HCT116 (cell line): ENCODE measurements at regions not wholly inside any gene's neighbourhood (a gene's known extent, or its start where the extent isn't known, plus 50 kb on each side); places are given as distances from the start of the nearest gene placed in this dataset.

ENCODE experiments used
- ATAC-seq: fragments of 200-7000 bp; cut with Tn5 transposase; 2 replicates; pipeline ENCODE4 v1.9.1; 2020; ENCODE audit warnings: mild to moderate bottlenecking, moderate library complexity
- BruUV-seq: library from RNA; stranded (reverse); fragments of 400-500 nt; replicated peaks from 2 replicates; lab custom pipeline; 2021; lab: Mats Ljungman, UMichigan
- CTCF ChIA-PET: fragments of 300-600 bp; sonication (Branson Sonifier 250); formaldehyde crosslinking; loops from one replicate; lab custom pipeline; 2021; ENCODE audit warnings: antibody characterized with exemption; lab: Charles Lee
- POLR2A ChIA-PET: fragments of 300-600, 350-600 bp; sonication (Branson Sonifier 250); formaldehyde crosslinking; loops from one replicate; lab custom pipeline; 2021; ENCODE audit warnings: antibody characterized with exemption; lab: Charles Lee
- RAD21 ChIA-PET, 2 experiments: fragments of 300-600 bp; sonication (Branson Sonifier 250); formaldehyde crosslinking; loops; one replicate each; lab custom pipeline; 2023; ENCODE audit warnings: low total read pairs in 2 of 2; ENCODE audit not compliant: uncharacterized antibody in 2 of 2, unreplicated experiment in 2 of 2, low non-redundant PET in 1 of 2; lab: Charles Lee
- DNase-seq: peaks from one replicate; pipeline ENCODE4 v3.0.0-alpha.2; 2010; ENCODE audit warnings: low read depth, low spot score
- H2AFZ ChIP-seq: fragments of 200-600 bp; shearing (Covaris generic), sonication (generic); 2 replicates; pipeline ENCODE4 v1.6.1; 2017; ENCODE audit warnings: low read depth, mixed run types, mixed read lengths, antibody characterized with exemption, low read length; ENCODE audit not compliant: poor library complexity, severe bottlenecking
- H3K27ac ChIP-seq: 2 replicates; pipeline ENCODE4 v1.5.1; 2012; ENCODE audit warnings: low read depth, low read length
- H3K27me3 ChIP-seq: fragments of 200-600 bp; sonication (generic); 2 replicates; pipeline ENCODE4 v1.6.1; 2016; ENCODE audit warnings: mixed run types, low read length, mixed read lengths; ENCODE audit not compliant: insufficient read depth
- H3K36me3 ChIP-seq, 2 experiments: fragments of 200-500 bp in 1 of 2; fragments of 200-600 bp in 1 of 2; sonication (Bioruptor generic) in 1 of 2; sonication (generic) in 1 of 2; 2 replicates each; pipeline versions ENCODE4 v1.5.1 to v1.6.1; 2014 to 2016; ENCODE audit warnings: low read length in 2 of 2, inconsistent platforms in 1 of 2, mixed read lengths in 1 of 2, mixed run types in 1 of 2; ENCODE audit not compliant: insufficient read depth in 2 of 2, control insufficient read depth in 1 of 2
- H3K4me1 ChIP-seq, 2 experiments: fragments of 200-600 bp in 1 of 2; sonication (generic) in 1 of 2; 2 replicates each; pipeline versions ENCODE4 v1.5.1 to v1.6.1; 2012 to 2017; ENCODE audit warnings: low read length in 2 of 2, inconsistent platforms in 1 of 2, mild to moderate bottlenecking in 1 of 2, mixed read lengths in 1 of 2, mixed run types in 1 of 2, moderate library complexity in 1 of 2; ENCODE audit not compliant: insufficient read depth in 2 of 2, control insufficient read depth in 1 of 2
- H3K4me2 ChIP-seq: fragments of 200-600 bp; sonication (generic); 2 replicates; pipeline ENCODE4 v1.6.1; 2017; ENCODE audit warnings: mixed run types, low read length, mixed read lengths
- H3K4me3 ChIP-seq, 2 experiments: fragments of 200-600 bp in 1 of 2; sonication (generic) in 1 of 2; replicated peaks in 1 of 2; 2 replicates each; pipeline ENCODE4 v1.5.1; 2011 to 2016; ENCODE audit warnings: low read length in 2 of 2, control low read depth in 1 of 2, low read depth in 1 of 2, mild to moderate bottlenecking in 1 of 2, mixed read lengths in 1 of 2, mixed run types in 1 of 2
- H3K79me2 ChIP-seq: fragments of 200-600 bp; sonication (generic); 2 replicates; pipeline ENCODE4 v1.6.1; 2017; ENCODE audit warnings: mild to moderate bottlenecking, mixed run types, low read length, moderate library complexity, mixed read lengths; ENCODE audit not compliant: insufficient read depth
- H3K9ac ChIP-seq: fragments of 200-600 bp; sonication (generic); 2 replicates; pipeline ENCODE4 v1.6.1; 2016; ENCODE audit warnings: low read length, mixed read lengths
- H3K9me2 ChIP-seq: fragments of 200-600 bp; sonication (generic), shearing (Covaris generic); 2 replicates; pipeline ENCODE4 v1.6.1; 2017; ENCODE audit warnings: mixed run types, mild to moderate bottlenecking, moderate library complexity; ENCODE audit not compliant: insufficient read depth
- H3K9me3 ChIP-seq, 2 experiments: fragments of 200-500 bp in 1 of 2; fragments of 200-600 bp in 1 of 2; sonication (Bioruptor generic) in 1 of 2; sonication (generic) in 1 of 2; 2 replicates each; pipeline ENCODE4 v1.6.1; 2014 to 2017; ENCODE audit warnings: low read length in 2 of 2, mixed read lengths in 2 of 2, inconsistent platforms in 1 of 2, low read depth in 1 of 2, mild to moderate bottlenecking in 1 of 2, mixed run types in 1 of 2, moderate library complexity in 1 of 2; ENCODE audit not compliant: control insufficient read depth in 1 of 2, insufficient read depth in 1 of 2
- H4K20me1 ChIP-seq: fragments of 200-600 bp; sonication (generic), shearing (Covaris generic); 2 replicates; pipeline ENCODE4 v1.6.1; 2017; ENCODE audit warnings: mixed run types, mild to moderate bottlenecking, moderate library complexity; ENCODE audit not compliant: insufficient read depth
- ATF3 ChIP-seq: IDR thresholded peaks from 2 replicates; pipeline ENCODE4 v1.6.1; 2012
- CBX3 ChIP-seq: IDR thresholded peaks from 2 replicates; pipeline ENCODE4 v1.6.1; 2012; ENCODE audit warnings: low read depth
- CEBPB ChIP-seq: IDR thresholded peaks from 2 replicates; pipeline ENCODE4 v1.6.1; 2012; ENCODE audit warnings: low read depth
- EZH2 ChIP-seq: fragments of 200-600 bp; sonication (generic); IDR thresholded peaks from 2 replicates; pipeline ENCODE4 v1.6.1; 2017; ENCODE audit warnings: antibody characterized with exemption, mixed run types
- EZH2phosphoT487 ChIP-seq: fragments of 200-600 bp; IDR thresholded peaks from 2 replicates; pipeline ENCODE4 v1.6.1; 2018; ENCODE audit warnings: antibody characterized with exemption, borderline replicate concordance
- FOSL1 ChIP-seq: IDR thresholded peaks from 2 replicates; pipeline ENCODE4 v1.6.1; 2012; ENCODE audit warnings: low read depth
- JUND ChIP-seq: IDR thresholded peaks from 2 replicates; pipeline ENCODE4 v1.6.1; 2012
- MAX ChIP-seq: IDR thresholded peaks from 2 replicates; pipeline ENCODE4 v1.6.1; 2012
- RAD21 ChIP-seq: IDR thresholded peaks from 2 replicates; pipeline ENCODE4 v1.6.1; 2012; ENCODE audit warnings: low read depth, mild to moderate bottlenecking
- SIN3A ChIP-seq: IDR thresholded peaks from 2 replicates; pipeline ENCODE4 v1.6.1; 2012; ENCODE audit warnings: low read depth
- SP1 ChIP-seq: IDR thresholded peaks from 2 replicates; pipeline ENCODE4 v1.6.1; 2012; ENCODE audit warnings: low read depth
- ZNF274 ChIP-seq: fragments of 200-500 bp; sonication (Bioruptor generic); IDR thresholded peaks from 2 replicates; pipeline ENCODE4 v1.6.1; 2014; ENCODE audit warnings: mild to moderate bottlenecking, low read depth, low read length, inconsistent platforms
- intact Hi-C: fragments of 100-400 bp; cut with micrococcal nuclease; formaldehyde crosslinking; loops from 2 replicates; pipeline ENCODE4 v1.10.0; 2022
- TF ChIP-seq, protein P1 (sequence below): IDR thresholded peaks from 2 replicates; pipeline ENCODE4 v1.6.1; 2012; ENCODE audit warnings: low read depth
- TF ChIP-seq, protein P2 (sequence below), 3 experiments: fragments of 200-600 bp in 1 of 3; sonication (generic) in 1 of 3; IDR thresholded peaks in 2 of 3; conservative IDR thresholded peaks in 1 of 3; 2 replicates each; pipeline ENCODE4 v1.5.1; 2012 to 2017; ENCODE audit warnings: low read depth in 2 of 3, low read length in 2 of 3, antibody characterized with exemption in 1 of 3, borderline replicate concordance in 1 of 3, control low read depth in 1 of 3, mild to moderate bottlenecking in 1 of 3, mixed read lengths in 1 of 3, mixed run types in 1 of 3, moderate library complexity in 1 of 3; ENCODE audit not compliant: insufficient read depth in 1 of 3

DNA sequence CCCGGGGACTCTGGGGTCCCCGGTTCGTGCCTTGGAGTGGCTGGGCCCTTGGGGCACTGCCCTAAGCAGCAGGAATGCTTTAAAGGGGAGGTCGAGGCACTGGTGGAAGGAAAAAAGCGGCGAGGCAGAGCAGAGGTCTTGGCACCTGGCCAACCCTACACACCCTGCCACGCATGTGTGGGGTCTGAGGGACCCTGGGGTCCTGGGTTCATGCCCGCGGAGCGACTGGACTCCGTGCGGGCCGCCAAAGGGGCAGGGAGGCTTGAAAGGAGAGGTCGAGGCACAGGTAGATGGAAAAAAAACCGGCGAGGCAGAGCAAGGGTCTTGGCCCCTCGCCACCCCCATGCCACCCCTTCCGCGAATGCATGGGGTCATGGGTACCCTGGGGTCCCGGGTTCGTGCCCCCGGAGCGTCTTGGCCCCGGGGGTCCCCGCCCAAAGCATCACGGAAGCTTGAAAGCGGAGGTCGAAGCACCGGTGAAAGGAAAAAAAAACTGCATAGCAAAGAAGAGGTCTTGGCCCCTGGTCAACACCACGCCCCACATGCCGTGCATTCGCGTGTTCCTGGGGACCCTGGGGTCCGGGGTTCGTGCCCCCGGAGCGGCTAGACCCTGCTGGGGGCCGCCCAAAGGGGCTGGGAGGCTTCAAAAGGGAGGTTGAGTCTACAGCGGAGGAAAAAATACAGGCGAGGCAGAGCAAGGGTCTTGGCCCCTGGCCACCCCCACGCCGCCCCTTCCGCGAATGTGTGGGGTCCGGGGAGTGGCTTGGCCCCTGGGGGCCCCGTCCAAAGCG lies 312.9 kb downstream of the ALG10 start:
- Histone ChIP-seq H3K9ac (no peak overlapping the region), H3K4me1 (no peaks in the 10 kb centered on the region), H3K4me2 (no peak overlapping the region), H3K79me2 (no peaks in the 10 kb centered on the region), H3K36me3 (no peaks in the 10 kb centered on the region), H3K27ac (no peak overlapping the region), H2AFZ (no peak overlapping the region), H3K27me3 (no peaks in the 10 kb centered on the region), H4K20me1 (no peaks in the 10 kb centered on the region), H3K9me2 (no peaks in the 10 kb centered on the region), H3K4me3 (no peak overlapping the region), H3K9me3 (no peaks in the 10 kb centered on the region)
- intact Hi-C loops: no loop called here
- no TSS peak for BruUV-seq
- no peak for DNase-seq
- no peak for TF ChIP-seq EZH2phosphoT487
- no peak for TF ChIP-seq RAD21
- TF ChIP-seq JUND: no peak
- TF ChIP-seq CBX3: no peak
- TF ChIP-seq ATF3: no peak
- no peak for TF ChIP-seq SIN3A
- TF ChIP-seq EZH2: no peak
- TF ChIP-seq ZNF274: no peak
- no peak for TF ChIP-seq MAX
- TF ChIP-seq, protein P1, sequence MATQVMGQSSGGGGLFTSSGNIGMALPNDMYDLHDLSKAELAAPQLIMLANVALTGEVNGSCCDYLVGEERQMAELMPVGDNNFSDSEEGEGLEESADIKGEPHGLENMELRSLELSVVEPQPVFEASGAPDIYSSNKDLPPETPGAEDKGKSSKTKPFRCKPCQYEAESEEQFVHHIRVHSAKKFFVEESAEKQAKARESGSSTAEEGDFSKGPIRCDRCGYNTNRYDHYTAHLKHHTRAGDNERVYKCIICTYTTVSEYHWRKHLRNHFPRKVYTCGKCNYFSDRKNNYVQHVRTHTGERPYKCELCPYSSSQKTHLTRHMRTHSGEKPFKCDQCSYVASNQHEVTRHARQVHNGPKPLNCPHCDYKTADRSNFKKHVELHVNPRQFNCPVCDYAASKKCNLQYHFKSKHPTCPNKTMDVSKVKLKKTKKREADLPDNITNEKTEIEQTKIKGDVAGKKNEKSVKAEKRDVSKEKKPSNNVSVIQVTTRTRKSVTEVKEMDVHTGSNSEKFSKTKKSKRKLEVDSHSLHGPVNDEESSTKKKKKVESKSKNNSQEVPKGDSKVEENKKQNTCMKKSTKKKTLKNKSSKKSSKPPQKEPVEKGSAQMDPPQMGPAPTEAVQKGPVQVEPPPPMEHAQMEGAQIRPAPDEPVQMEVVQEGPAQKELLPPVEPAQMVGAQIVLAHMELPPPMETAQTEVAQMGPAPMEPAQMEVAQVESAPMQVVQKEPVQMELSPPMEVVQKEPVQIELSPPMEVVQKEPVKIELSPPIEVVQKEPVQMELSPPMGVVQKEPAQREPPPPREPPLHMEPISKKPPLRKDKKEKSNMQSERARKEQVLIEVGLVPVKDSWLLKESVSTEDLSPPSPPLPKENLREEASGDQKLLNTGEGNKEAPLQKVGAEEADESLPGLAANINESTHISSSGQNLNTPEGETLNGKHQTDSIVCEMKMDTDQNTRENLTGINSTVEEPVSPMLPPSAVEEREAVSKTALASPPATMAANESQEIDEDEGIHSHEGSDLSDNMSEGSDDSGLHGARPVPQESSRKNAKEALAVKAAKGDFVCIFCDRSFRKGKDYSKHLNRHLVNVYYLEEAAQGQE: no peak
- TF ChIP-seq CEBPB: no peak
- no peak for TF ChIP-seq SP1
- TF ChIP-seq FOSL1: no peak
- TF ChIP-seq, protein P2, sequence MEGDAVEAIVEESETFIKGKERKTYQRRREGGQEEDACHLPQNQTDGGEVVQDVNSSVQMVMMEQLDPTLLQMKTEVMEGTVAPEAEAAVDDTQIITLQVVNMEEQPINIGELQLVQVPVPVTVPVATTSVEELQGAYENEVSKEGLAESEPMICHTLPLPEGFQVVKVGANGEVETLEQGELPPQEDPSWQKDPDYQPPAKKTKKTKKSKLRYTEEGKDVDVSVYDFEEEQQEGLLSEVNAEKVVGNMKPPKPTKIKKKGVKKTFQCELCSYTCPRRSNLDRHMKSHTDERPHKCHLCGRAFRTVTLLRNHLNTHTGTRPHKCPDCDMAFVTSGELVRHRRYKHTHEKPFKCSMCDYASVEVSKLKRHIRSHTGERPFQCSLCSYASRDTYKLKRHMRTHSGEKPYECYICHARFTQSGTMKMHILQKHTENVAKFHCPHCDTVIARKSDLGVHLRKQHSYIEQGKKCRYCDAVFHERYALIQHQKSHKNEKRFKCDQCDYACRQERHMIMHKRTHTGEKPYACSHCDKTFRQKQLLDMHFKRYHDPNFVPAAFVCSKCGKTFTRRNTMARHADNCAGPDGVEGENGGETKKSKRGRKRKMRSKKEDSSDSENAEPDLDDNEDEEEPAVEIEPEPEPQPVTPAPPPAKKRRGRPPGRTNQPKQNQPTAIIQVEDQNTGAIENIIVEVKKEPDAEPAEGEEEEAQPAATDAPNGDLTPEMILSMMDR (IDR thresholded peaks at IDR 0.05 in 2 of 3, conservative IDR thresholded peaks at IDR 0.05 in 1 of 3; ENCODE audit: borderline replicate concordance in 1 of 3, insufficient read depth in 1 of 3, low read depth in 2 of 3, low read length in 2 of 3): no peak
- ATAC-seq: no peak
- ChIA-PET CTCF (no interaction called here), RAD21 (no interaction called here), POLR2A (no interaction called here)
